HG02642 (cell line): ENCODE measurements at regions not wholly inside any gene's neighbourhood (a gene's known extent, or its start where the extent isn't known, plus 50 kb on each side); places are given as distances from the start of the nearest gene placed in this dataset.

ENCODE experiments used
- ATAC-seq: cut with Tn5 transposase; IDR thresholded peaks from one replicate; pipeline ENCODE4 v1.9.1; 2021; ENCODE audit warnings: mild to moderate bottlenecking; ENCODE audit not compliant: unreplicated experiment, poor library complexity

- ATAC-seq: no peak
Observed at GRCh38 chr4:157895205-157895604, 277.6 kb downstream of the GASK1B start.

GRCh38 chr4:157889788-157890187 is 283.0 kb downstream of the GASK1B start:
- no peak for ATAC-seq

DNA sequence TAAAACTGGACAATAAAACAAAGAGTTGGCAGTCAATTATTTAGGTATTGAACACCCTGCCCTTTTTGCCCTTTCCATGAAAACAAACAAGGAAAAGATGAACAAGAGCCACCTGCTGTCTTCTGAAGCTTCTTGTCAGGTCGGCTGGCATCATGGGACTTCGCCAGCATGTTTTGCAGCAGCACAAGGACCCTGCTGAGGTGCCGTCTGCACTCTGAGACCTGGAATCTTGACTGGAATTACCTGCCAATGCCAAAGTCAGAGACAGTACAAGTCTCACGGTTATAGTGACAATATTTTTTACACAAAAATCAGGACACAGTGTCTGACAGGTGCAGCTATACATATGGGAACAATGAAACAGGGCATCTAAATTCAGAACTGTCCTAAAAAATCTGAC is 284.5 kb downstream of the GASK1B start:
- ATAC-seq: no peak

DNA sequence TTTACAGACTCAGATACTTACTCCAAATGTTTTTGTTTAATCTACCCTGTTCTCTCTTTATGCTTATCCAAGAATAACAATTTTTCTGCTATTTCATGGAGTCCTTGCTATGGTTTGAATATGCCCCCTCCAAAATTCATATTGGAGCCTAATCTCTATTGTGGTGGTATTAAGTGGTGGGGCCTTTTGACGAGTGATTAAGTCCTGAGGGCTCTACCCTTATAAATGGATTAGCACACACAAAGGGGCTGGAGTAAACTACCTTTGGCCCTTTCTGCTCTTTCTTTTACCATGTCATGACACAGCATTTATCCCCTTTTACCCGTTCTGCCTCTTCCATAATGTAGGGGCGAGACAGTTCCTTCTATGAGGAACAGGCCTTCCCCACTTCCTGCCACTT is 285.5 kb downstream of the GASK1B start:
- ATAC-seq: no peak

DNA sequence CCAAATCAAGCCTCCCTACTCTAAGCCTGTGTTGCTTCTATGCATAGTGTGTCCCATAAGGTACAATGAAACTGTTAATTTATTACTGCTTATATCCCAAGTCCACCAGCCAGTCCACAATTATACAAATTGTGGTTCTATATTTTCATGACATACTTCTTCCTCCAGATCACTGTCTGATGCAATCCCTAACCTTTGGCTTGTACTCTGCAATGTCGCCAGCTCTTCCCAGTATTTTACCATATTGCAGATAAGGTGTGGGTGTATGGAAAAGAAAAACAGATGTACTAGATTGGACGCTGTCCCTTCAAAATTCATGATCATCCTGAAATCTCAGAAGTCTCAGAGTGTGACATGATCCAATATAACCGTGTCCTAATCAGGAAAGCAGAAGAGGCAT is 286.2 kb downstream of the GASK1B start:
- no peak for ATAC-seq

- no peak for ATAC-seq
Observed at GRCh38 chr4:157885811-157886210, 287.0 kb downstream of the GASK1B start.

DNA sequence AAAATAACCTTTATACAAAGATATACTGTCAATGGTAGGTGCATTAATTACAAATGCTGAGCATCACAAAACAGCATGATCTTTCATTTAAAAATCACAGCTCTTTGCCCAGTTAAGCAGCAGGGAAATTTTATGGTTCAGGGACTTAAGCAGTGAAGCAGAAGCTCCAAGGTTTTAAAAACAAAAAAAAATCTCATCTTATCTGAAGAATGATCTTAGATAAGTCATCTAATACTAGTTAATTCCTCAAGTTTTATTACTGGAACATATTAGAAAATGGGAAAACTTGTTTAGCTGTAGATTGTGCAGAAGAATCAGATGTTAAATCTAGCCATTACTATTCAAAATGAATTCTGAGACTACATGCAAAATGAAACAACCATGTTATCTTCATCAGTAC is 289.9 kb downstream of the GASK1B start:
- no peak for ATAC-seq

DNA sequence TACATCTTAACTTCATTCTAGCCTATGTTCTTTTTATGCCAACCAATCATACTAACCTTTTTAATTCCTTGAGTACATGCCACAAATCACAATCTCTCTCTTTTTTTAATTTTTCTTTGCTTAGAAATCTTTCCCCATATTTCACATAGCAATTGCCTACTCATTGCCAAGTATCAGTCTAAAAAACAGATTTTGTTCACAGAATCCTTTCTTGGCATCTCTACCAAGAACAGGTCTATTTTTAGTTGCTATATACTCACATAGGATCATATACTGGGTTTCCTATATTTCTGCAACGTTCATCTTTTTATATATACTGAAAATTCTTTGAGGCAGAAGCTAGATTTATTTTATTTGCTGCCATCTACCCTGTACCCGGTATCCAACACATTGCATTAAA is 292.1 kb downstream of the GASK1B start:
- no peak for ATAC-seq

GRCh38 chr4:157854819-157855218 is 318.0 kb downstream of the GASK1B start:
- no peak for ATAC-seq

DNA sequence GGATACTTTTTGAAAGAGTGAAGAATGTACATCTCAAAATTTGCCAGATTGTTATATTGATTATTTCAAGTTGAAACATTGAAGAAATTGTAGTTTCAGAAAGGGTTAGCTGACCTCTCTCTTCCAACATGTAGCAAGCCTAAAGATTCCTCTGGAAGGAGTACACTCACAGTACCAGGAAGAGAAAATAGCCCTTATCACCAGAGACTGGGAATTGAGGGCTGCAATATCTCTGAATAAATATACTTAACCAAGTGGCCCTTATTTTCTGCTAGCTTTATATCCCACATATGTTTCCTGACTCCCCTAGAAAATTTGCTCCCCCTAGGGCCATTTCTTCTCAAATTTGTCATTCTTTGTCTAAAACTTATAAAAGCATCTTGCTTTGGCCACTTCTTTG is 332.2 kb downstream of the GASK1B start:
- no peak for ATAC-seq

GRCh38 chr4:157840034-157840433 is 332.8 kb downstream of the GASK1B start:
- no peak for ATAC-seq

DNA sequence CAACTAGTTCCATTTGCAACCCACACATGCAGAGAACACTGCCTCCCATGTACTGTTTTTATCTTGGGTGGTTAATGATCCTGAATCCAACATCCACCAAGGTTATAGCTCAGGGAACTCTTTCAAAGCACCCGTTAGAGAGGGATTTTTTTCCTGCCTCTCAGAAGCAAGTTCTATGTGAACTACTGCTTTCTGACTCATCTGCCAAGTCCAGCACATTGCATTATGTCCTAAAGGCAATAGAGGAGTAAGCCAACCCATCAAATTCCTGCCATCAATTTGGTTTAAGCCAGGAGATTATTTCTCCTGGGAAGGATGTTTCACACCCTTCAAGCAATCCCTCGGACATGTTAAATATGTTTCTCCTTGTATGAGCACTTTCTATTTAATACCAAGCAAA is 334.5 kb downstream of the GASK1B start:
- no peak for ATAC-seq

DNA sequence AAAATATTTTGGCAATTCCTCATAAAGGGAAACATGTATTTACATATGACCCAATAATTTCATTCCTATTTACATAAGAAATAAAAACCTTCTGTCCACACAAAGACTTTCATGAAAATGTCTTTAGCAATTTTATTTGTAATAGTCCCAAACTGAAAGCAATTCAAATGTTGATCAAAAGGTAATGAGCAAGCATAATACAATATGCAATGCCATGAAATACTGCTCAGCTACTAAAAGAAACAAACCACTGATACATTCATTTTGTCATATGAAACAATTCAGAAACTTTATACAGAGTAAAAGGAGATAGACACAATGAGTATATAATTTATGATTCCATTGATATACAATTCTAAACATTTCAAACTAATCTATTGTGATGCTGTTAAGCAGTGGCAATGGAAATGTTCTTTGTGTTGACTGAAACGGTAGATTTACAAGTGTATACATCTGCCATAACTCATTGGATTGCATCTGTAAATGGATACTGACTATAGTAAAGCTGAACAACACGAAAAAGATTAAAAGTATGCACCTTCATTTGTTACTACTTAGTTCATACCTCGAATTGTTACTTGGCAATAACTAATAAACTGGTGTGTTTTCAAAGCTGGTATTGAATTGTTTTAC is 335.6 kb downstream of the GASK1B start:
- ATAC-seq: no peak

- ATAC-seq: no peak
Observed at GRCh38 chr4:157832596-157832995, 340.2 kb downstream of the GASK1B start.

- no peak for ATAC-seq
Observed at GRCh38 chr4:157824021-157824420, 348.8 kb downstream of the GASK1B start.

GRCh38 chr4:157821814-157822213 is 351.0 kb downstream of the GASK1B start:
- no peak for ATAC-seq

GRCh38 chr4:157819693-157820464 is 352.9 kb downstream of the GASK1B start:
- ATAC-seq: no peak

DNA sequence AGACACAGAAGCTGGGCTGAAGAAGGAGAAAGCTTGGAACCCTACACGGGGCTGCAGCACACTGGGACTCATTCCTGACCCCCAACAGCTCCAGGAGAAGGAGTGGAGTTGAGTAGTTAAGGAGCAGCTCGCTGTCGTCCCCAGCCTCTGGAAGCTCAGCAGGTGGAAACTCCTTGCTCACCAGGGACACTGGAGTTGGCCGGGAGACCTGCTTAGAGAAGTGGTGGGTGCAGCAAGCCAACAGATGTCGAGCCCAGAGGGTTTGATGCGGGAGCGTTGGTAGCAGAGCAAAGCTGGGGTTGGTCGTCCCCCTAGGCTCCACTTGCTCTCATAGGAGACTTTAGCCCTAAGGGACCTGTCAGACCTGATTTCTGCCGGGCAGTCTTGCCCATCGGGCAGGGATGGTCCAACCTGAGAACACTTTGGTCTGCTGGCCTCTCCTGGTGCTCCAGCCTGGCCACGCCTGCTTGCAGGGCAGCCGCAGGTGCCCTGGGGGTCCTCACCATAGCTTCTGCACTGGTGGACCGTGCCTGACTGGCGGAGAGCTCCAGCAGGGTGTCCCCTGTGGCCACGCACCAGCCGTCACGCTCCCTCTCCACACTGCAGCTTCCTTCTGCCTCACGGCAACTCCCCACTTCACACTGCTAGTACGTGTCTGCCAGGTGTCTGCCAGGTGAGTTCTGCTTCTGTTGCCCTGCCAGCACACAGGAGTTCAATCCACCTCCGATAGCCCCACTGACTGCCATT is 353.7 kb downstream of the GASK1B start:
- ATAC-seq: no peak

- ATAC-seq: no peak
Observed at GRCh38 chr4:157810137-157810774, 362.6 kb downstream of the GASK1B start.

- ATAC-seq: no peak
Observed at GRCh38 chr4:157808796-157809383, 363.9 kb downstream of the GASK1B start.

DNA sequence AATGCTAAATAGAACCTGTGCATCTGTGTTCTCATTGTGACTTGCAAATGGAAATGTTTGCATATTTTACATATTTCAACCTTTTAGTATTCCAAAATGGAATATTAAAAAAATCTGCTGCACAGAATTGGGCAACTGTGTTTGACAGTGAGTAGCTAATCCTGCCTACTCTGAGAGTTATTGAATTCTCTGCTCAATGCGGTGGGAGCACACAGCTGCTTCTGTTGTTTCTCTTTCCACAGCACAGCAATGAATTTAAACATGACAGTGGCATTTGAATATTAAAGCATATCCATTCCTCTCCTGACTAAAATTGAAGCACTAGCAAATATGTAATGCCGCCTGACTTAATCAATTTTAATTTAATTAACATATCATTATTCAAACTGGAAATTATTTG is 366.6 kb downstream of the GASK1B start:
- ATAC-seq: no peak
